ENCODE measurements at regions not wholly inside any gene's neighbourhood (a gene's known extent, or its start where the extent isn't known, plus 50 kb on each side); places are given as distances from the start of the nearest gene placed in this dataset.

GRCh38 chr14:100988011-100988410 lies 84.5 kb upstream of the RTL1 start:
- no peak for TF ChIP-seq CTCF (IDR thresholded peaks at IDR 0.05; ENCODE audit: low read depth, low read length)
- no peak overlapping the region for H3K4me3 ChIP-seq (ENCODE audit: low read depth, low read length)

- no peak for TF ChIP-seq CTCF (IDR thresholded peaks at IDR 0.05; ENCODE audit: low read depth, low read length)
- no peak overlapping the region for H3K4me3 ChIP-seq (ENCODE audit: low read depth, low read length)
These were observed 84.9 kb upstream of the RTL1 start for GRCh38 chr14:100988411-100988900.

- no peak for TF ChIP-seq CTCF (IDR thresholded peaks at IDR 0.05; ENCODE audit: low read depth, low read length)
- no peak overlapping the region for H3K4me3 ChIP-seq (ENCODE audit: low read depth, low read length)
These were observed 85.4 kb upstream of the RTL1 start for GRCh38 chr14:100988956-100989355.

- no peak overlapping the region for H3K4me3 ChIP-seq (ENCODE audit: low read depth, low read length)
- TF ChIP-seq CTCF (IDR thresholded peaks at IDR 0.05; ENCODE audit: low read depth, low read length), result no peak
These were observed 86.4 kb upstream of the RTL1 start for GRCh38 chr14:100989924-100990323.

- no peak for TF ChIP-seq CTCF (IDR thresholded peaks at IDR 0.05; ENCODE audit: low read depth, low read length)
- H3K4me3 ChIP-seq (ENCODE audit: low read depth, low read length), result no peak overlapping the region
These were observed 90.6 kb upstream of the RTL1 start for GRCh38 chr14:100994082-100994481.

- H3K4me3 ChIP-seq (ENCODE audit: low read depth, low read length), result no peak overlapping the region
- no peak for TF ChIP-seq CTCF (IDR thresholded peaks at IDR 0.05; ENCODE audit: low read depth, low read length)
These were observed 91.3 kb upstream of the RTL1 start for GRCh38 chr14:100994756-100995330.

GRCh38 chr14:101000711-101001250 lies 97.3 kb upstream of the RTL1 start:
- TF ChIP-seq CTCF (IDR thresholded peaks at IDR 0.05; ENCODE audit: low read depth, low read length), result no peak
- H3K4me3 ChIP-seq (ENCODE audit: low read depth, low read length), result no peak overlapping the region
